Keratinocyte (primary cell): ENCODE measurements at regions not wholly inside any gene's neighbourhood (a gene's known extent, or its start where the extent isn't known, plus 50 kb on each side); places are given as distances from the start of the nearest gene placed in this dataset.

Experiments used
- DNase-seq: peaks from one replicate; pipeline ENCODE4 v3.0.0-alpha.2; 2011; ENCODE audit warnings: low read depth, missing footprints, low spot score
- FAIRE-seq: peaks from 2 replicates; lab custom pipeline; 2011; peaks lifted over from hg19 to GRCh38; lab: Jason Lieb, UNC
- H2AFZ ChIP-seq: 2 replicates; pipeline ENCODE4 v1.6.0; 2012; ENCODE audit warnings: low read length, control low read depth, inconsistent platforms; ENCODE audit not compliant: control insufficient read depth
- H3K27ac ChIP-seq: 2 replicates; pipeline ENCODE4 v1.5.1; 2011; ENCODE audit warnings: low read length; ENCODE audit not compliant: control insufficient read depth, insufficient read depth
- H3K27me3 ChIP-seq: 3 replicates; pipeline ENCODE4 v1.6.0; 2011; ENCODE audit warnings: low read length; ENCODE audit not compliant: control insufficient read depth, insufficient read depth; ENCODE audit errors: extremely low read depth
- H3K36me3 ChIP-seq, 2 experiments: 2 replicates in 1 of 2; 3 replicates in 1 of 2; pipeline ENCODE4 v1.5.1; 2011; ENCODE audit warnings: low read length in 2 of 2, mild to moderate bottlenecking in 1 of 2; ENCODE audit not compliant: control insufficient read depth in 2 of 2, insufficient read depth in 2 of 2; ENCODE audit errors: extremely low read depth in 1 of 2
- H3K4me1 ChIP-seq: 3 replicates; pipeline ENCODE4 v1.5.1; 2011; ENCODE audit warnings: low read length; ENCODE audit not compliant: control insufficient read depth, insufficient read depth; ENCODE audit errors: extremely low read depth
- H3K4me2 ChIP-seq: 3 replicates; pipeline ENCODE4 v1.6.0; 2011; ENCODE audit warnings: low read depth, low read length; ENCODE audit not compliant: control insufficient read depth, insufficient read depth; ENCODE audit errors: extremely low read depth
- H3K4me3 ChIP-seq, 3 experiments: fragments of 200-600 bp in 1 of 3; sonication (generic) in 1 of 3; 2 replicates in 2 of 3; 3 replicates in 1 of 3; pipeline ENCODE4 v1.5.1; 2011 to 2016; ENCODE audit warnings: low read length in 3 of 3, mild to moderate bottlenecking in 3 of 3, control low read depth in 2 of 3, inconsistent platforms in 1 of 3, low read depth in 1 of 3, mixed read lengths in 1 of 3, mixed run types in 1 of 3, moderate library complexity in 1 of 3; ENCODE audit not compliant: control insufficient read depth in 2 of 3, insufficient read depth in 2 of 3; ENCODE audit errors: extremely low read depth in 1 of 3
- H3K79me2 ChIP-seq: 2 replicates; pipeline ENCODE4 v1.6.0; 2012; ENCODE audit warnings: low read length; ENCODE audit not compliant: control insufficient read depth, insufficient read depth
- H3K9ac ChIP-seq: 3 replicates; pipeline ENCODE4 v1.6.0; 2011; ENCODE audit warnings: low read length; ENCODE audit not compliant: control insufficient read depth, insufficient read depth; ENCODE audit errors: extremely low read depth
- H3K9me1 ChIP-seq: 3 replicates; pipeline ENCODE4 v1.6.0; 2011; ENCODE audit warnings: low read length; ENCODE audit not compliant: control insufficient read depth, insufficient read depth; ENCODE audit errors: extremely low read depth
- H3K9me3 ChIP-seq: 2 replicates; pipeline ENCODE4 v1.5.1; 2012; ENCODE audit warnings: low read depth, low read length; ENCODE audit not compliant: control insufficient read depth
- H4K20me1 ChIP-seq: 3 replicates; pipeline ENCODE4 v1.6.0; 2011; ENCODE audit warnings: low read length; ENCODE audit not compliant: control insufficient read depth, insufficient read depth; ENCODE audit errors: extremely low read depth
- CTCF ChIP-seq, 3 experiments: IDR thresholded peaks in 1 of 3; conservative IDR thresholded peaks in 1 of 3; optimal IDR thresholded peaks in 1 of 3; 2 replicates in 2 of 3; 3 replicates in 1 of 3; pipeline versions ENCODE3 to v1.5.1; 2011; ENCODE audit warnings: low read length in 3 of 3, mild to moderate bottlenecking in 3 of 3, moderate library complexity in 2 of 3, control low read depth in 1 of 3, inconsistent platforms in 1 of 3; ENCODE audit not compliant: insufficient read depth in 2 of 3; ENCODE audit errors: extremely low read depth in 1 of 3
- EZH2 ChIP-seq: IDR thresholded peaks from one replicate; pipeline ENCODE4 v1.6.1; 2012; ENCODE audit warnings: inconsistent platforms, mild to moderate bottlenecking, low read length, moderate library complexity
- dilution Hi-C: fragments of 300-500 bp; cut with MboI; formaldehyde crosslinking; loops from one replicate; pipeline ENCODE4 v1.7.0; 2020; ENCODE audit warnings: low sequenced_read_pairs; ENCODE audit not compliant: extremely low pct_ligation_motif_present

- no peak for DNase-seq
- H3K4me3 ChIP-seq, result no peak overlapping the region
- no peak overlapping the region for H2AFZ ChIP-seq
- no peak overlapping the region for H3K4me2 ChIP-seq
- H3K4me1 ChIP-seq, result no peaks in the 10 kb centered on the region
- TF ChIP-seq EZH2 (no peak), CTCF (optimal IDR thresholded peaks at IDR 0.05 in 1 of 3, IDR thresholded peaks at IDR 0.05 in 1 of 3, conservative IDR thresholded peaks at IDR 0.05 in 1 of 3; ENCODE audit: extremely low read depth in 1 of 3, insufficient read depth in 2 of 3, low read length in 3 of 3) (no peak)
- no peak for FAIRE-seq
- H3K79me2 ChIP-seq, result no peaks in the 10 kb centered on the region
- H3K9me3 ChIP-seq, result peaks cover 19% of the 10 kb centered on the region
- H4K20me1 ChIP-seq, result no peaks in the 10 kb centered on the region
- no peak overlapping the region for H3K27ac ChIP-seq
- no peaks in the 10 kb centered on the region for H3K27me3 ChIP-seq
- H3K9ac ChIP-seq, result no peak overlapping the region
- dilution Hi-C loops, result no loop called here
- no peaks in the 10 kb centered on the region for H3K36me3 ChIP-seq
- no peaks in the 10 kb centered on the region for H3K9me1 ChIP-seq
Observed at GRCh38 chr12:34397591-34398365, 375.5 kb downstream of the ALG10 start.

GRCh38 chr12:34398366-34398705, 376.0 kb downstream of the ALG10 start:
- no peak for TF ChIP-seq CTCF (optimal IDR thresholded peaks at IDR 0.05 in 1 of 3, IDR thresholded peaks at IDR 0.05 in 1 of 3, conservative IDR thresholded peaks at IDR 0.05 in 1 of 3; ENCODE audit: extremely low read depth in 1 of 3, insufficient read depth in 2 of 3, low read length in 3 of 3)
- no peak for TF ChIP-seq EZH2
- H2AFZ ChIP-seq, result no peak overlapping the region
- H3K27ac ChIP-seq, result no peak overlapping the region
- dilution Hi-C loops, result no loop called here
- H3K79me2 ChIP-seq, result no peaks in the 10 kb centered on the region
- FAIRE-seq, result no peak
- H3K36me3 ChIP-seq, result no peaks in the 10 kb centered on the region
- H3K9ac ChIP-seq, result no peak overlapping the region
- H3K9me3 ChIP-seq, result peaks cover 19% of the 10 kb centered on the region
- H4K20me1 ChIP-seq, result no peaks in the 10 kb centered on the region
- no peak overlapping the region for H3K4me3 ChIP-seq
- no peaks in the 10 kb centered on the region for H3K9me1 ChIP-seq
- no peak overlapping the region for H3K4me2 ChIP-seq
- H3K27me3 ChIP-seq, result no peaks in the 10 kb centered on the region
- H3K4me1 ChIP-seq, result no peaks in the 10 kb centered on the region
- no peak for DNase-seq
